Pons (tissue), 1 donor: ENCODE measurements at regions not wholly inside any gene's neighbourhood (a gene's known extent, or its start where the extent isn't known, plus 50 kb on each side); places are given as distances from the start of the nearest gene placed in this dataset.
"Not testable (repeated sequence)": the region's sequence is repeated elsewhere in the genome, so short reads cannot be mapped to it uniquely, and the experiment has no call there.

Source experiments
- DNase-seq: peaks from one replicate; pipeline ENCODE4 v3.0.0-alpha.2; 2016; ENCODE audit warnings: low spot score

GRCh38 chr15:30030345-30030744 lies 52.4 kb upstream of the GOLGA8J start:
- no peak for DNase-seq

- peak; percentile 57 for DNase-seq
Measured at GRCh38 chr15:30023798-30024295, 58.9 kb upstream of the GOLGA8J start.

- DNase-seq, result no peak
Measured at GRCh38 chr15:30010746-30011145, 72.0 kb upstream of the GOLGA8J start.

- DNase-seq, result no peak
Measured at GRCh38 chr15:30008156-30008555, 74.6 kb upstream of the GOLGA8J start.

- peak; percentile 99 for DNase-seq
Measured at GRCh38 chr15:30001602-30002001, 81.2 kb upstream of the GOLGA8J start.

GRCh38 chr15:29998033-29998432 lies 84.7 kb upstream of the GOLGA8J start:
- no peak for DNase-seq

DNA sequence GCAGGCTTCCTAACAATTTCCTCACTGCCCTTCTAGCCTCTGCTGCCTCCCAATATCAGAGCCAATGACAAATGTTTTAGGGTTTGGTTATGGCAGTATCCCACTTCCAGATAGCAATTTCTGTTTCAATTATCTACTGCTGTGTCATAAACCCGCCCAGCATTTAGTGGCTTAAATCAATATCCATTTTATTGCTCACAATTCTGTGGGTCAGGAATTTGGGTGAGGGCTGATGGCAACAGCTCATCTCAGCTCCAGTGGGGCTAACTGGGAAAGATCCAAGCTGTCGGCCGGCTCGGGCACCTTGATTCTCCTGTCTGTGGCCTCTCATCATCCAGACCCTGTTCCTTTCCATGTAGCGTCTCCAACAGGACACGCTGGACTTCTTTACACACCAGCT lies 85.3 kb upstream of the GOLGA8J start:
- no peak for DNase-seq

GRCh38 chr15:29994284-29994683 lies 88.5 kb upstream of the GOLGA8J start:
- no peak for DNase-seq

DNA sequence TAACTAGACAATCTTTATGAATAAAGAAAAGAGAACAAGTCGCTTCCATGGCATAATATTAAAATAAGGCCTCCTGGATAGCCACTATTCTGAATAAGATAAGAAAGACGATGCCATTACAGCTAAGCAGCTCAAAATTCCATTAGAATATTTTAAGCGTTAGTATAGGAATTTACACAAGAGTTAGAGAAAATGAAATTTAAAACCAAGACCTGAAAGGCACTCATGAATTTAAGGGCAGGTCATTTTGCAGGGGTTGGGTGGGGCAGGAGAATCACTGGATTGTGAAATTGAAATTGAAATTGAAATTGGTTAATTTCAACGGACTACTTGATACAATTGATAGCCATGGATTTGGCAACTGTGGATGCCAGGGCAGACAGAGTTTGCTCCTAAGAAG lies 91.8 kb upstream of the GOLGA8J start:
- no peak for DNase-seq

GRCh38 chr15:29990035-29990434 lies 92.7 kb upstream of the GOLGA8J start:
- DNase-seq, result no peak

- DNase-seq, result no peak
Measured at GRCh38 chr15:29988701-29989100, 94.1 kb upstream of the GOLGA8J start.

DNA sequence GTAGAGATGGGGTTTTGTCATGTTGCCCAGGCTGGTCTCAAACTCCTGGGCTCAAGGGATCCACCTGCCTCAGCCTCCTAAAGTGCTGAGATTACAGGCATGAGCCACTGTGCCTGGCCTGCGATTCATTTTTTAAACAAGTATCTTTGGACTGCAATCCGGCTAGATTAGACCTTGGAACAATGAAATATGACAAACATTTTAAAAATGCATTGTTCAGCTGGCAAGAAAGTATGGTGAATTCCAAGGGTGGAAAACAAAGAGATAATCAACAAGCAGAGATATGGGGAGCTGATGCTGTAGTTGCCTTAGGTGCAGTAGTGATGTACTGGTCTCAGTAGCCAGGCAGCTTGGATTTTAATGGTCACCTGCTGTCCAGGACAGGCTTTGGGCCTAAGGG lies 95.8 kb upstream of the GOLGA8J start:
- DNase-seq, result no peak

- peak; percentile 84 for DNase-seq
Measured at GRCh38 chr15:29978411-29979382, 104.1 kb upstream of the GOLGA8J start.

GRCh38 chr15:29974056-29974455 lies 108.7 kb upstream of the GOLGA8J start:
- DNase-seq, result not testable (repeated sequence)

- DNase-seq, result no peak
Measured at GRCh38 chr15:29972051-29972450, 110.7 kb upstream of the GOLGA8J start.

DNA sequence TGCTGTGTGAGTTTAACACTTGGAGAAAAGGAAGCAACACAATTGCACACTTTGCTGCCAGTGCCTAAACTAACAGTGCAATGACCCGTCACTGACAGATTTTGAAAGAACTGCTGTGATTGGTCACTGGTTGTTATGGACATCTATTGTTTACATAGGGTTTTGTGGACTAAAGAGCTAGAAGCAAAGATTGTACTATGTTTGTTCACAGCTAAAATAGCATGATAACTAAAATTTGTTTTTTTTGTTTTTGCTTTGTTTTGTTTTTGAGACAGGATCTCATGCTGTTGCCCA lies 112.4 kb upstream of the GOLGA8J start:
- peak; percentile 86 for DNase-seq

DNA sequence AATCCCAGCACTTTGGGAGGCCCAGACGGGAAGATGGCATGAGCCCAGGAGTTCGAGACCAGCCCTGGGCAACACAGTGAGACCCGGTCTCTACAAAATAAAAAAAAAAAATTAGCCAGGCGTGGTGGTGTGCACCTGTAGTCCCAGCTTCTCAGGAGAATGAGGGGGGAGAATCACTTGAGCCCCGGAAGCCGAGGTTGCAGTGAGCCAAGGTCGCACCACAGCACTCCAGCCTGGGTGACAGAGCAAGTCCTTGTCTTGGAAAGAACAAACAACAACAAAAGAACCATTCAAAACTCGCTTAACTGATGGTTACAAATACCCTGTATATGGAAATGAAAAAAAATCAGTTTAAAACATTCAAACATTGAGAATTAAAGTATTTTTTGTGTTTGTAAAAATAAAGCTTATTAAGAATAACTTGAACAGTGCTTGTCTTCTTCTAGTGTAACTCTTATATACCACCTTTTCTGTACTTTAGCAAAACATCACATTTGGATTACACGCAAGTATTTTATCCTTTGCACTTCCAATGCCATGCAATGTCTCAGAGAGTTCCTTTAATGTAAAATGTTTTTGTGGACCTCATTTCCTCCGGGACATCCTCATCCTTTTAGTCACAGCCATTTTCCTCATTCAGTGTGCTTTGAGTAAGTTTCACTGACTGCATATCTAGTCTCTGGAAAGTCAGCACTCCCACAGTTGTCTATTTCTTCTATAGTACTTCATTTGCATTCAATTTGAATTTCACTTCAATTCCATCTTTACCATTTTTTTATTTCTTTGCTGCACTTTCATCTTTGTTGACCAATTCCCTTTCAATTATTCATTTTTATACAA lies 113.0 kb upstream of the GOLGA8J start:
- peak; percentile 88 for DNase-seq

DNA sequence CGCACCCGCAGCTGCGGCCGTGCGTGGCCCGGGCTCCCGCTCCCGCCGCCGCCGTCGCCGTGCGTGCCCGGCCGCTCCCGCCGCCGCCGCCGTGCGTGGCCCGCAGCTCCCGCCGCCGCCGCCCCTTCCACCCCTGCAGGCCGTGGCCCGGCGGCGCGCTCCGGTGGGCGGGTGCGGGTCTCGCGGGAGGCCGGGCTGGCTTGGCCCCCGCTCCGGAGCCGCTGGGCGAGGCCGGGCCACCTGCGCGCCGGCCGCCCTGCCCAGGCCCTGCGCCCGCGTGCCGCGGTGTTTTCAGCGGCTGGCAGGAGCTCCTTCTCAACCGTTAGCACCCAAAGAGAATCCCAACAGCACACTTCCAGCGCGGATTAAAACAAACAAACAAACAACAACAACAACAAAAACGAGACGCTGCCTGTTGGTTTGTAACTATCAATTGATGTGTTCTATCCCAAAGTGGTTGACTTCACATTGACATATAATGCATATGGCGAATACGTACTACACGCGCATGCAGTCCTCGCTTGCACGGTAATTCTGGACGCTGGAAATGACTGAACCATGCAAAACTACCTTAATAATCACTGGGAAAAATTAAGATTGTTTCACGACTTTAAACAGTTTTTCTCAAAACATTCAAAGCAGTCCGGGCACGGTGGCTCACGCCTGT lies 113.7 kb upstream of the GOLGA8J start:
- DNase-seq, result no peak

GRCh38 chr15:29968099-29968894 lies 114.5 kb upstream of the GOLGA8J start:
- no peak for DNase-seq

DNA sequence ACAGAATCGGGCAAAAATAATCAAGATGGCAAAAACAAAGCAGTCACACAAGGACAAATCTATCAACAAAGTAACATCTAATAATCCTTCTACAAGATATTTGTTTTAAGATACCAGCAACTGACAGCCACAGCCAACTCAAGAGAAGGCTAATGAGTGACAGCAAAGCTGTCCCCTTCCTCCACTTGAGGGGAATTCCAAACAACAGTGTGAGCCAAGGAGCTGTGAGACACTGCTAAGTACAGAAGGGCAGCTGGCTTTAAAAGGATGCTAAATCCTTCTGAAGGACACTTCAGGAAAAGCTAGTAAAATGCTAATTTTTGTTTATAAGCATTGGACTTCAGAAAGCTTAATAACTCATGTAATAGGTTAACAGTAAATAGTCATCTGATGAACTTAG lies 120.3 kb upstream of the GOLGA8J start:
- no peak for DNase-seq

DNA sequence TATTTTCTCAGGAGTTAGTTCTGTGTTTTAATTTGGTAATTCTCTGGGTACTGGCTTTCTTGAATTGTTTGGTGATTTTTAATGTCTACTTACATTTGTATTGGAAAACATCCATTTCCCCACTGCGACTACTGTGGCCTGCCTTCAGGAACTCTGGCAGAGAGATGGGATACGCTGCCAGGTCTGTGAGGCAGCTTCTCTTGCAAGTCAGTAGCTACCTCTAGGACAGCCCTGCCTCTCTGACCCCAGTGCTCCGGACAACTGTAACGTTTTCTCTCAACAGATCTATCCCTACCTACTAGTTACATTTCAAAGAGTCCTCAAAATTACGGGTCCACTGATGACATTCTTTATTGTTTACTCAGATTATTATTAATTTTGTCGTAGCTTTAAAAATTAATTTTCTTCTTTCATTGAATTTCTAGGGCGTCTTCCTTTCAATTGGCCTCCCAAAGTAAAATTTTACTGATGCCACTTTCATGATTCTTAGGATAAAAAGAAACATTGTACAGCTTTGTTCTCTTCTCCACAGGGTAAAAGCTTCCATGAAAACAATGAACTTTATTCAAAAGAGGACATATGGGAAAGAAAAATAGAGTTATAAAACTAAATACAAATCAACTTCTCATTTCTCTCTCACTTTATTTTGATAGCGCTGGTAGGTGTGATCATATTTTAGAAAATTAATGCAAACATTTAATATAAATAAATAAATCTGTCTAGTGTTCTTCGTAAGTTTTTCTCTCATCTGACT lies 123.2 kb upstream of the GOLGA8J start:
- peak; percentile 91 for DNase-seq
